Mucosa of stomach (tissue), 1 donor: ENCODE measurements at regions not wholly inside any gene's neighbourhood (a gene's known extent, or its start where the extent isn't known, plus 50 kb on each side); places are given as distances from the start of the nearest gene placed in this dataset.
"Not testable (repeated sequence)": the region's sequence is repeated elsewhere in the genome, so short reads cannot be mapped to it uniquely, and the experiment has no call there.

ENCODE experiments used
- H3K27me3 ChIP-seq: one replicate; pipeline ENCODE4 v1.7.0; 2013; ENCODE audit warnings: mild to moderate bottlenecking, low read length; ENCODE audit not compliant: control insufficient read depth, insufficient read depth
- H3K36me3 ChIP-seq: one replicate; pipeline ENCODE4 v1.7.0; 2013; ENCODE audit warnings: low read length; ENCODE audit not compliant: control insufficient read depth, insufficient read depth
- H3K4me1 ChIP-seq: one replicate; pipeline ENCODE4 v1.7.0; 2013; ENCODE audit warnings: mild to moderate bottlenecking, low read length; ENCODE audit not compliant: control insufficient read depth, insufficient read depth
- H3K4me3 ChIP-seq: one replicate; pipeline ENCODE4 v1.7.0; 2013; ENCODE audit warnings: low read length
- H3K9ac ChIP-seq: one replicate; pipeline ENCODE4 v1.7.0; 2013; ENCODE audit warnings: mild to moderate bottlenecking, low read length, moderate library complexity
- H3K9me3 ChIP-seq: one replicate; pipeline ENCODE4 v1.7.0; 2013; ENCODE audit warnings: mild to moderate bottlenecking, low read length, moderate library complexity; ENCODE audit not compliant: control insufficient read depth
- donor health status: Pancreatic carcinoma.

DNA sequence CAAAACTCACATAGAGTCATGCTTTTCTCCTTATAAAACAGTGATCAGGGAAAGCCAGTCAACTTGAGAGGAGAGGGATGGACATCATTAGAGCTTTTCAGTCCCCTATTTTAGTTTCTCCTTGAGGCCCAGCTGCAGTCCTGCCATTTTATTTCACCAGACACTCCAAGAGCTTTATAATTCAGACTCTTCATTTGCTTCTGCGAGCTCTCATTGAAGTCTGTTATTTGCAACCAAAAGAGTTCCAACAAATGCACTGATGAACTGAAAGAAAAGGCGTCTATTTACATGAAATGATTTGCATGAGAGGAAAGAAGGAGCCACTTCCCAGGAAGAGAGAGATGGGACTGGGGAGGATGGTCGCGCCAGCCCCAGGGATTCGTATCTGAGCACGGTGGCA, 86.8 kb downstream of the NDUFA12 start:
- Histone ChIP-seq H3K4me3 (no peak overlapping the region), H3K4me1 (no peaks in the 10 kb centered on the region), H3K9ac (no peak overlapping the region), H3K27me3 (no peaks in the 10 kb centered on the region), H3K9me3 (no peaks in the 10 kb centered on the region), H3K36me3 (no peaks in the 10 kb centered on the region)

GRCh38 chr12:94909663-94910062, 93.8 kb downstream of the NDUFA12 start:
- Histone ChIP-seq H3K36me3 (no peaks in the 10 kb centered on the region), H3K4me1 (no peaks in the 10 kb centered on the region), H3K9ac (no peak overlapping the region), H3K27me3 (no peaks in the 10 kb centered on the region), H3K4me3 (no peak overlapping the region), H3K9me3 (no peaks in the 10 kb centered on the region)

DNA sequence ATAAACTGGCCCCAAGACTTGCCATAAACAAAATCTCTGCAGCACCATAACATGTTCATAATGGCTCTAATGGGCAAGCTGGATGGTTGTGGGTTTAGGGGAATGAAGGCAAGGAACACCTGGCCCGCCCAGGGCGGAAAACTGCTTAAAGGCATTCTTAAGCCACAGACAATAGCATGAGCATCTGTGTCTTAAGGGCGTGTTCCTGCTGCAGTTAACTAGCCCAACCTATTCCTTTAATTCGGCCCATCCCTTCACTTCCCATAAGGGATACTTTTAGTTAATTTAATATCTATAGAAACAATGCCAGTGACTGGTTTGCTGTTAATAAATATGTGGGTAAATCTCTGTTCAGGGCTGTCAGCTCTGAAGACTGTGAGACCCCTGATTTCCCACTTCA, 97.7 kb downstream of the NDUFA12 start:
- H3K4me1 ChIP-seq, H3K36me3 ChIP-seq, H3K9ac ChIP-seq, H3K27me3 ChIP-seq, H3K9me3 ChIP-seq, H3K4me3 ChIP-seq: not testable (repeated sequence)

DNA sequence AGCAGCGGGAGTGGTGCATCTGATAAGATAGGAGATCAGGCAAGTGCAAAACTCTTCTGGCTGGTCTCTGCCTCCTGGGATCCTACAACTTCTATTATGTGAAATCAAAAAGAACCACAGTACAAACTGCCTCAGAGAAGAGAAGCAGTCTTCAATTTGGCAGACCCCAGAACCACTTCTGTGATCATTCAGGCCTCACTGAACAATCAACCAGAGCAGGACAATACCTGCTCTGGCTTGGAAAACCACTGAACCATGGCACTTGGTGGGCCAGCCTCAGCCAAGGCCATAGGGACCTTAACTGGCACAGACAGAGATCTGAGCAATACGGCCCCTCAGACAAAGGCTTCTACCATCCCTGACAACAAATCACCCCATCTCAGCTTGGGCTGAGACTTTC, 103.0 kb downstream of the NDUFA12 start:
- no peaks in the 10 kb centered on the region for H3K4me1 ChIP-seq
- no peak overlapping the region for H3K4me3 ChIP-seq
- H3K27me3 ChIP-seq = no peaks in the 10 kb centered on the region
- H3K9ac ChIP-seq = no peak overlapping the region
- no peaks in the 10 kb centered on the region for H3K36me3 ChIP-seq
- no peaks in the 10 kb centered on the region for H3K9me3 ChIP-seq

GRCh38 chr12:94898388-94898787, 105.1 kb downstream of the NDUFA12 start:
- Histone ChIP-seq H3K27me3 (no peaks in the 10 kb centered on the region), H3K36me3 (no peaks in the 10 kb centered on the region), H3K9me3 (no peaks in the 10 kb centered on the region), H3K9ac (no peak overlapping the region), H3K4me1 (no peaks in the 10 kb centered on the region), H3K4me3 (no peak overlapping the region)

GRCh38 chr12:94892544-94893267, 110.8 kb downstream of the NDUFA12 start:
- Histone ChIP-seq H3K36me3 (no peaks in the 10 kb centered on the region), H3K9me3 (no peaks in the 10 kb centered on the region), H3K27me3 (no peaks in the 10 kb centered on the region)

GRCh38 chr12:94889445-94890210, 113.9 kb downstream of the NDUFA12 start:
- Histone ChIP-seq H3K4me1 (no peaks in the 10 kb centered on the region), H3K9me3 (no peaks in the 10 kb centered on the region), H3K9ac (no peak overlapping the region), H3K36me3 (no peaks in the 10 kb centered on the region), H3K27me3 (no peaks in the 10 kb centered on the region), H3K4me3 (no peak overlapping the region)

More at GRCh38 chr12:94892544-94893267, 110.8 kb downstream of the NDUFA12 start:
- Histone ChIP-seq H3K4me1 (no peaks in the 10 kb centered on the region), H3K9ac (no peak overlapping the region), H3K4me3 (no peak overlapping the region)

DNA sequence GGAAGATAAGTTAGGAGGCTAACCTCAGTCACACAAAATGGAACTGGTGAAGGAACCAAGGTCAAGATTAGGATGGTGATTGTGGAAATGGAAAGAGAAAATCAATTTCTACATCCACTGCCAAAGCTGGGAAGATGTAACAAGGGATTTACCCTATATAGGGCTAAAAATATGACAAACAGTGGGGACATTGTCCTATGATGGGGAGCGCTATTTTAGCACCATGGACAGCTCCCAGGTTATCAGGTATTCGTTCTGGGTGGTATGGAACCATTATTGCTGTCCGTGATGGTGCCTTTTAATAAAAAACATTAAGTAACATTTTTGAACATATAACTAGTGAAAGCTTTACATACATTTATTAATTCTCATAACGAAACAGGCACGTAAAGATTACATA, 124.0 kb downstream of the NDUFA12 start:
- H3K4me1 ChIP-seq = peaks cover 2% of the 10 kb centered on the region
- H3K9ac ChIP-seq = no peak overlapping the region
- peaks cover 16% of the 10 kb centered on the region for H3K27me3 ChIP-seq
- H3K36me3 ChIP-seq = no peaks in the 10 kb centered on the region
- no peaks in the 10 kb centered on the region for H3K9me3 ChIP-seq
- H3K4me3 ChIP-seq = no peak overlapping the region

GRCh38 chr12:94875525-94875924, 128.0 kb downstream of the NDUFA12 start:
- H3K4me1 ChIP-seq = peaks cover 21% of the 10 kb centered on the region
- H3K9me3 ChIP-seq = no peaks in the 10 kb centered on the region
- H3K4me3 ChIP-seq = no peak overlapping the region
- H3K36me3 ChIP-seq = no peaks in the 10 kb centered on the region
- H3K9ac ChIP-seq = no peak overlapping the region
- peaks cover 50% of the 10 kb centered on the region for H3K27me3 ChIP-seq

DNA sequence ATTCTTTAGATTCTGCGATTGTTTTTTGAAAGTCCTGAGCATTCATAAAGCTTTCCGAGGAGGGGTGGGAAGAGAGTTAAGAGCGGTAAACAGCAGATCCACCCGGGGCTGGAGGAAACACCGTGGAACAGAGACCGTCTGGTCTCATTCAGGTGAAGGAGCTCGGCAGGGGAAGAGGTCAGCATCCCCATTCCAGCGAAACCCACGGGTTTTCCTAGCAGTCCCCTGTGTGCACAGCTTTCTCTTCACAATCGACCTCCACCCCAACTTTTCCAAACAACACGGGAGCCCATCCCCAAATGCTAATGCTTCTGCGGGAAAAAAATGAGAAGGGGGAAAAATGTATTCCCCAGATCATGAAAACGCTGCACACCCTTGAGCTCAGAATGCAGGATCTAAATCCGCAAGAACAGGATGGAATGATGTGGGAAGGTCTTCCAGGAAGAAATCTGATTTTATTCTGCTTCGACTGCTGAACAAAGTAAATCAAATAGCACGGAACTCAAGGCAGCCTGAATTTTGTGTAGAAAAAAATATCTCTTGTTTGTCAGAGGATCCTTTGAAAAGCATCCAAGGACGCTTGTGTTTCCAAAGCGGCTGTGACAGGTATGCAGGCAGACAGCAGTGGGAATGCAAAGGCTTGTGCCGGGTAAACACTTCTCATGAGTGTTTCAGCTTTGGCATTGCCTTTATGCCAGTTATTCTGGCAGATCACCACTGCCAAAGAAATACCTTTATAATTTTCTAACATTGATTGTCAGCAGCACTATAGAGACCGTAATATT, 128.8 kb downstream of the NDUFA12 start:
- Histone ChIP-seq H3K4me1 (peaks cover 21% of the 10 kb centered on the region), H3K27me3 (peaks cover 50% of the 10 kb centered on the region), H3K4me3 (no peak overlapping the region), H3K9me3 (no peaks in the 10 kb centered on the region), H3K36me3 (no peaks in the 10 kb centered on the region), H3K9ac (no peak overlapping the region)

DNA sequence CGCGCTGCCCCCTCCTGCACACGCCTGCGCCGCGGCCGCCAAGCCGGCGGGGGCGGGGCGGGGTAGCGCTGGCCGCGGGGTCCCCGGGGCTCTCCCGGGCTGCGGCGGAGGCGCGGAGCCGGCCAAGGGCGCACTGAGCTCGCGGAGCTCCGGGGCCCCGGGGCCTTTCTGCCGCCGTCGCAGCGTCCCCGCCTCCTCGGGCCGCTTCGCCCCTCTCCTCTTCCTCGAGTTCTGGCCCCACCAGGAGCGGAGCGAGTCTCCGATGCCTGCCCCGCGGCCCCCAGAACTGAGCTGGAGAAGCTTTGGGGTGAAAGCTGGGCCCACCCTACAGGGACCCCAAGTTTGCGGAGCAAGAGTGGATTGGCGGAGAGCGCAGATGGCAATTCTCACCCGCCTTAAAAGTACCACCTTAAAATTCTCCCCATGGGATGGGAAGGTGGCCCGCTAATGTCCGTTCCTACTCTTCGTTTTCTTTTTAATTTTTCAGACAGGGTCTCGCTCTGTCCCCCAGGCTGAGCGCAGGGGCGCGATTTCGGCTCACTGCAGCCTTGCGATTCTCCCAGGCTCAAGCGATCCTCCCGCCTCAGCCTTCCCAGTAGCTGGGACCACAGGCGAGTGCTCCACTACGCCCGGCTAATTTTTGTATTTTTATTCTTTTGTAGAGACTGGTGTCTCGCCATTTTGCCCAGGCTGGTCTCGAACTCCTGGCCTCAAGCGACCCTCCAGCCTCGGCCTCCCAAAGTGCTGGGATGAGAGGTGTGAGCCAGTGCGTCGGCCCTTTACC, 129.6 kb downstream of the NDUFA12 start:
- H3K27me3 ChIP-seq = peaks cover 50% of the 10 kb centered on the region
- H3K36me3 ChIP-seq = no peaks in the 10 kb centered on the region
- H3K4me1 ChIP-seq = peaks cover 21% of the 10 kb centered on the region
- no peak overlapping the region for H3K9ac ChIP-seq
- H3K9me3 ChIP-seq = no peaks in the 10 kb centered on the region
- H3K4me3 ChIP-seq = no peak overlapping the region
